ENCODE measurements at regions not wholly inside any gene's neighbourhood (a gene's known extent, or its start where the extent isn't known, plus 50 kb on each side); places are given as distances from the start of the nearest gene placed in this dataset.

DNA sequence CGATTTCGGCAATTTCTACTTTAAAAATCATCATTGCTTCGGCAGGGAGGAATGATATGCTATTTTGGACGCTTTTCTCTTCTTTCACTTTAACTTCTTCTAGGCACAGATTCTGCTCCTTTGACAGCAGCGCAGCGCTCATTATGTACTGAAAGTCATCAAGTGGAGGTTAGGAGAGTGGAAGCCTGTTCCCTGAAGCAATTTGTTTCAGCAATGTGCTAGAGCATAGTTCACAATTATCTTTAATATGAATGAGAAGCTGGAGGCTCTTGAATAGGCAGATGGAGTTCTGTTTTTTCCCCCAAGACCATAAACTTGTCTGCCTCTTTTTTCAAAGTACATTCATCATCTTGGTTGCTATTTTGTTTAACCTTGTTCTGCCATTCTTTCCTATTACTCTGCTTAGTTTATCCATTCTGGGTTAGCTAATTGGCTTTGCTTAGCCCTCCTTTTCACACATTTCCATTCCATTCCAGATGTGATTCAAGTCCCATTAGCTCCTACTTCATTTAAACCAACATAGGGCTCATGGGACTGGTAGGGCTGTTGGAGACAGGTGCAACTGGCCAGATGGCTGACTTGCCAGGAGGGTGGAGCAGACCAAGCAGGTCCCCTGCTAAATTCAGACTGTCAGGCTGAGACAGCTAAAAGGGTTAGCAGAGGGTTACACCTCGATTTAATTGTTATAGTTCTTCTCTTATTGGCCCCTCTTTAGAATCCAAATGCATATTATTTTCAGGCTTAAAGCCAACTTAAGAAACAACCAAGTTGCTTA, 534.7 kb upstream of the CBLB start:
- Histone ChIP-seq H3K4me1 (ENCODE audit: control insufficient read depth in 1 of 2, low read depth in 2 of 2) (peaks cover 7 to 17% of the 10 kb centered on the region in 2 donors), H3K27ac (no peak overlapping the region), H3K27me3 (replicated peaks; ENCODE audit: insufficient read depth) (no peaks in the 10 kb centered on the region), H3K4me3 (no peak overlapping the region), H3K36me3 (no peaks in the 10 kb centered on the region), H3K9me3 (no peaks in the 10 kb centered on the region)
- no peak for DNase-seq (ENCODE audit: low spot score)
- TF ChIP-seq, protein P1, sequence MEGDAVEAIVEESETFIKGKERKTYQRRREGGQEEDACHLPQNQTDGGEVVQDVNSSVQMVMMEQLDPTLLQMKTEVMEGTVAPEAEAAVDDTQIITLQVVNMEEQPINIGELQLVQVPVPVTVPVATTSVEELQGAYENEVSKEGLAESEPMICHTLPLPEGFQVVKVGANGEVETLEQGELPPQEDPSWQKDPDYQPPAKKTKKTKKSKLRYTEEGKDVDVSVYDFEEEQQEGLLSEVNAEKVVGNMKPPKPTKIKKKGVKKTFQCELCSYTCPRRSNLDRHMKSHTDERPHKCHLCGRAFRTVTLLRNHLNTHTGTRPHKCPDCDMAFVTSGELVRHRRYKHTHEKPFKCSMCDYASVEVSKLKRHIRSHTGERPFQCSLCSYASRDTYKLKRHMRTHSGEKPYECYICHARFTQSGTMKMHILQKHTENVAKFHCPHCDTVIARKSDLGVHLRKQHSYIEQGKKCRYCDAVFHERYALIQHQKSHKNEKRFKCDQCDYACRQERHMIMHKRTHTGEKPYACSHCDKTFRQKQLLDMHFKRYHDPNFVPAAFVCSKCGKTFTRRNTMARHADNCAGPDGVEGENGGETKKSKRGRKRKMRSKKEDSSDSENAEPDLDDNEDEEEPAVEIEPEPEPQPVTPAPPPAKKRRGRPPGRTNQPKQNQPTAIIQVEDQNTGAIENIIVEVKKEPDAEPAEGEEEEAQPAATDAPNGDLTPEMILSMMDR (IDR thresholded peaks at IDR 0.05), result no peak
- ATAC-seq (ENCODE audit: insufficient number of reproducible peaks, low FRiP score, low read depth), result no peak

DNA sequence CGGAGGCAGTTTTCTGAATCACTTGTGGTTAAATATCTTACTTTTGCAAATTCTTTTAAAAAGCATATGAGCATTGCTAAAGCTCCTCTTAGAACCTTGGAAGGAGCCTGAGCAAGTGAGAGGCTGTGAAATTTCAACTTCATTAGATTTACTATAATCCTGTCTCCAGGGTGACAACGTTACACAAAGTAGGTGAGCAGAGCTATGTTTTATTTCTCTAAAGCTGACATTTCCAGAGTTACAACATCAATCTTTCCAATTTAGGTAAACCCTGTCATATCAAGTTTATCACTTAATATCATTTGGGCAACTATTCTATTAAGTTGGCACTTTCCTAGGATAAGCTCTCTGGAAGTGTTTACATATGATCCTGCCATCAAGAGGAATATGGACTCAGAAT, 544.9 kb upstream of the CBLB start:
- Histone ChIP-seq H3K36me3 (no peaks in the 10 kb centered on the region), H3K27me3 (replicated peaks; ENCODE audit: insufficient read depth) (no peaks in the 10 kb centered on the region), H3K4me1 (ENCODE audit: control insufficient read depth in 1 of 2, low read depth in 2 of 2) (no peaks in the 10 kb centered on the region), H3K27ac (no peak overlapping the region), H3K4me3 (no peak overlapping the region), H3K9me3 (no peaks in the 10 kb centered on the region)
- TF ChIP-seq, protein P1 (IDR thresholded peaks at IDR 0.05), result no peak
- no peak for ATAC-seq (ENCODE audit: insufficient number of reproducible peaks, low FRiP score, low read depth)
- no peak for DNase-seq (ENCODE audit: low spot score)

DNA sequence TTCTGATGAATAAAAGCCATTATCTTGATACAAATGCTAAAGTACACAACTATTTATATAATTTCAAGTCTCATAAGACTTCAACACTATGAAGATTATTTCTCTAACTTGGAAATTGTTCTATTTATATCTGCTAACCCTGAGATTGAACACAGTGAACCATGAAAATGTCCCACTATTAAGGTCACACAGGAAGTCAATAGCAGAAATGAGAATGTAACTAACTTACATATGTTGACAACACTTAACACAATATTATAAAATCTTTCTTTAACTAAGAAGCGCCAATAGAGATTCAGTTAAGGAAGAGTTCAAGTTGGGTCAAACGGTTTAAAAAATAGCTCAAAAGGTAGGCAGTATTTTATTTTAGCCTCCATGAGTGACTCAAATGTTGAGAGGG, 551.8 kb upstream of the CBLB start:
- H3K36me3 ChIP-seq, result no peaks in the 10 kb centered on the region
- ATAC-seq (ENCODE audit: insufficient number of reproducible peaks, low FRiP score, low read depth), result no peak
- H3K4me3 ChIP-seq, result no peak overlapping the region
- no peaks in the 10 kb centered on the region for H3K27me3 ChIP-seq (replicated peaks; ENCODE audit: insufficient read depth)
- DNase-seq (ENCODE audit: low spot score), result no peak
- H3K4me1 ChIP-seq (ENCODE audit: control insufficient read depth in 1 of 2, low read depth in 2 of 2), result no peaks in the 10 kb centered on the region
- H3K9me3 ChIP-seq, result no peaks in the 10 kb centered on the region
- H3K27ac ChIP-seq, result no peak overlapping the region
- TF ChIP-seq, protein P1 (IDR thresholded peaks at IDR 0.05), result no peak

DNA sequence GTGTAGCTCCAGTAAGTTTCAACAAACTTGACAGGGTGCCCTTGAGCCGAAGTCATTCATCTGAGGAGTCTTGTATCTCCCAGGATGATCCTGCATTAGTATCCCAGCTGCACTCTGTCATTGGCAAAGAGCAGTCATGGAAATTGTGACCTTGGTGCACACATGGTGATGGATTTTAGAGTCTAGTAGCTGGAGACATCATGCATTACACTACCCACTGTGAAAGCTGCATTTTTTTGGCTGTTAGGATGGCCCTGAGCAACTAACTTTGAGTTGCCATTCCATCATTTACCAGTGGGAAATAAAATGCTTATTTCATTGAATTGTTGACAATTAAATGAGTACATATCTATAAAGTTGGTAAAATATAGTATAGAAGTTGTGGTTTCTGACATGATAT, 552.6 kb upstream of the CBLB start:
- Histone ChIP-seq H3K27me3 (replicated peaks; ENCODE audit: insufficient read depth) (no peaks in the 10 kb centered on the region), H3K27ac (no peak overlapping the region), H3K36me3 (no peaks in the 10 kb centered on the region), H3K9me3 (no peaks in the 10 kb centered on the region), H3K4me1 (ENCODE audit: control insufficient read depth in 1 of 2, low read depth in 2 of 2) (no peaks in the 10 kb centered on the region), H3K4me3 (no peak overlapping the region)
- TF ChIP-seq, protein P1 (IDR thresholded peaks at IDR 0.05), result no peak
- no peak for DNase-seq (ENCODE audit: low spot score)
- no peak for ATAC-seq (ENCODE audit: insufficient number of reproducible peaks, low FRiP score, low read depth)

DNA sequence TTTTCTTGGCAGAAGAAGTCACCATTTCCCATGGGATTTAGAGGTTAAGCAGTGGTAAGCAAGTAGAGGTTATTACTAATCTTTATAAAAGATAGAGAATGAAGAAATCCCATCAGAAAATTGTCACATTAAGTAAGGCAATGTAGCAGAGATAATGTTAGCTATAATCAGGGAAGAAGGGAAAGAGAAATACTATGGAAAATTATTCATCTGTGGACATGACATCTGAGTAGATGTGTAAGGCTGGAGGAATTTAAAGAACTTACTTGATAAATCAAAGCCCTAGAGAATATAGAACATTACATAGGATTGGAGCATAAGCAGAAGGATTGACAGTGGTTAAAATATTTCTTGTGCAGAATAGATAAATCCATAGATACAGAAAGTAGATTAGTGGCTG, 553.1 kb upstream of the CBLB start:
- Histone ChIP-seq H3K4me3 (no peak overlapping the region), H3K27ac (no peak overlapping the region), H3K9me3 (no peaks in the 10 kb centered on the region), H3K27me3 (replicated peaks; ENCODE audit: insufficient read depth) (no peaks in the 10 kb centered on the region), H3K4me1 (ENCODE audit: control insufficient read depth in 1 of 2, low read depth in 2 of 2) (no peaks in the 10 kb centered on the region), H3K36me3 (no peaks in the 10 kb centered on the region)
- ATAC-seq (ENCODE audit: insufficient number of reproducible peaks, low FRiP score, low read depth), result no peak
- DNase-seq (ENCODE audit: low spot score), result no peak
- TF ChIP-seq, protein P1 (IDR thresholded peaks at IDR 0.05), result no peak
